GM21529 (cell line): ENCODE measurements at regions not wholly inside any gene's neighbourhood (a gene's known extent, or its start where the extent isn't known, plus 50 kb on each side); places are given as distances from the start of the nearest gene placed in this dataset.
"Not testable (repeated sequence)": the region's sequence is repeated elsewhere in the genome, so short reads cannot be mapped to it uniquely, and the experiment has no call there.

Source experiments
- ATAC-seq: cut with Tn5 transposase; IDR thresholded peaks from one replicate; pipeline ENCODE4 v1.9.1; 2021; ENCODE audit not compliant: unreplicated experiment

DNA sequence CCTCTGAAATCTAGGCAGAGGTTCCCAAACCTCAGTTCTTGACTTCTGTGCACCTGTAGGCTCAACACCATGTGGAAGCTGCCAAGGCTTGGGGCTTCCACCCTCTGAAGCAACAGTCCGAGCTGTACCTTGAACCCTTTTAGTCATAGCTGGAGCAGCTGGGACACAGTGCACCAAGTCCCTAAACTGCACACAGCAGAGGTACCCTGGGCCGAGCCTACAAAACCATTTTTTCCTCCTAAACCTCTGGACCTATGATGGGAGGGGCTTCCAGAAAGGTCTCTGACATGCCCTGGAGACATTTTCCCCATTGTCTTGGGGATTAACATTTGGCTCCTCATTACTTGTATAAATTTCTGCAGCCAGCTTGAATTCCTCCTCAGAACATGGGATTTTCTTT lies 168.8 kb downstream of the TLE3 start:
- ATAC-seq, result not testable (repeated sequence)

DNA sequence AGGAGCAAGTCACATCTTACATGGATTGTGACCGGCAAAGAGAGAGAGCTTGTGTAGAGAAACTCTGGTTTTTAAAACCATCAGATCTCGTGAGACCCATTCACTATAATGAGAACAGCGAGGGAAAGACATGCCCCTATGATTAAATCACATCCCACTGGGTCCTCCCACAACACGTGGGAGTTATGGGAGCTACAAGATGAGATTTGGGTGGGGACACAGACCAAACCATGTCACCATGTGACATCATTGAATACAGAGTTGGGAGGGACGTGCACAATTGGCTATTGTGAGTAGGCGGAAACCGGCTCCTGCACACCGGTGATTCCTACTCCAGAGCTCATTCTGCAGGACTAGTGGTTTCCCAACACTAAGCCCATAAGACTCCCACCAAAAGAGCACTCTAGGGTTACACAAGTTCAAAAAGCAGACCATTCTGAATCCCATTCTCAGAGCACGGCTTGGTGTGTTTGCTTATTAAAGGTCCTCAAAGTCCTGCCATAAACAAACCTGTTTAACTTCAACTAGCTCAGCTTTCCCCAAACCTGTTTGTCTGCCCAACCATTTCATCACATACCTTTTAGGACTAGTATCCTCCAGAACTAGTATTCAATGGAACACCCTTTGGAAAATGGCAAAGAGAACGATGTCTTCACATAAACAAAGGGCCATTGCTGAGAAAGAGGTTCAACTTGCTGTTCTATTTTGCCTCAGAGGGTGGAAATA lies 167.6 kb downstream of the TLE3 start:
- no peak for ATAC-seq

DNA sequence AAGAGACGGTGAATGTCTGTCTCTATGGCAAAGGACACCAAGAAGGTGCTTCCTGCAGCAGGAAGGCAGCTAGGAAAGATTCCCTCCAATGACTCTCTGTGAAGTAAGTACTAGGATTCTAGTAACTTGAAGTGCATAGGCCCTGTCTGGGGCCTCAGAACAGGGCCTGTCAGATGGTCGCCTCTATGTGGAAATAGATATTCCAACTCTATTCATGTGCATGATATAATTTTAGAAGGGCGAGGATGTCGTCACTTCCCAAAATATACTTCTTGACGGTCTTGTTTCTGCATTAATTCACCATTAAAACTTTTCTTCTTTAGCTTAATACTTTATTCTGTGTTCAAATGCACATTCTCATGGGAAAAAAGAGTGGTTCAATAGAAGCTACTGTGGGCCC lies 167.0 kb downstream of the TLE3 start:
- ATAC-seq, result no peak

DNA sequence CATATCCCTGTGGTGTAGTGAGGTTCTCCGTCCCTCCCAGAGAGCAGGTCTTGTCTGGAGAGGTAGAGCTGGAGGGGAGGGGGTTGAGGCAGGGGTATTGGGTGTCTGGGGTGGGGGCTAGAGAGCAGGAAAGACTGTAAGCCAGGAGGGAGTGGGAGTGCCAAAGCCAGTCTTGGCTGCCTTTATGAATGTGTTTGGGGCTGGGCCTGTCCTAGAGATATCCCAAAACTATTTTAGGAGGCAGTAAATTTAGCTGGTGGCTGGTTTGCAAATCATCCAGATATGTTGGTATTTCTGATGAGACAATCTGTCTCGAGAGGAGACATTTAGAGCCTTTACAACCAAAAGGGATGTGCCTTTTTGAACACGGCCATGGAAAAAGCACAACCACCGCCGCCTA lies 166.6 kb downstream of the TLE3 start:
- no peak for ATAC-seq

DNA sequence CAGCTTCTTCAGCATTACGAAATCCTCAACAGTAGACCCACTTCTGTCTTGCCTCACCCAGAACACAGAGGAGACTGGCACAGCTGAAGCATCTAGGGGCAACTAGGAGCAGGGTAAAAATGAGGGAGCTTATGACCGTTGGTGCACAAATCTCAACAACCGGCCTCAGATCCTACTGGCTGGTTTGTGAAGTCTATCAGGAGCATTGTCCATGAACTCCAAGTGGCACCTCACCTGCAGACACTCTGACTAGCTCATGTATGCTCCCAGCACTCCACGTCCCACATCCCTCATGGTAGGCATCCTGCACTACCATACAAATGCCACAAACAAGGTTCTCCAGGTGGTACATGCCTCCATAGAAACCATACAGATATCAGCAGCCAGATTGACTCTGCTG lies 163.1 kb downstream of the TLE3 start:
- ATAC-seq, result no peak

DNA sequence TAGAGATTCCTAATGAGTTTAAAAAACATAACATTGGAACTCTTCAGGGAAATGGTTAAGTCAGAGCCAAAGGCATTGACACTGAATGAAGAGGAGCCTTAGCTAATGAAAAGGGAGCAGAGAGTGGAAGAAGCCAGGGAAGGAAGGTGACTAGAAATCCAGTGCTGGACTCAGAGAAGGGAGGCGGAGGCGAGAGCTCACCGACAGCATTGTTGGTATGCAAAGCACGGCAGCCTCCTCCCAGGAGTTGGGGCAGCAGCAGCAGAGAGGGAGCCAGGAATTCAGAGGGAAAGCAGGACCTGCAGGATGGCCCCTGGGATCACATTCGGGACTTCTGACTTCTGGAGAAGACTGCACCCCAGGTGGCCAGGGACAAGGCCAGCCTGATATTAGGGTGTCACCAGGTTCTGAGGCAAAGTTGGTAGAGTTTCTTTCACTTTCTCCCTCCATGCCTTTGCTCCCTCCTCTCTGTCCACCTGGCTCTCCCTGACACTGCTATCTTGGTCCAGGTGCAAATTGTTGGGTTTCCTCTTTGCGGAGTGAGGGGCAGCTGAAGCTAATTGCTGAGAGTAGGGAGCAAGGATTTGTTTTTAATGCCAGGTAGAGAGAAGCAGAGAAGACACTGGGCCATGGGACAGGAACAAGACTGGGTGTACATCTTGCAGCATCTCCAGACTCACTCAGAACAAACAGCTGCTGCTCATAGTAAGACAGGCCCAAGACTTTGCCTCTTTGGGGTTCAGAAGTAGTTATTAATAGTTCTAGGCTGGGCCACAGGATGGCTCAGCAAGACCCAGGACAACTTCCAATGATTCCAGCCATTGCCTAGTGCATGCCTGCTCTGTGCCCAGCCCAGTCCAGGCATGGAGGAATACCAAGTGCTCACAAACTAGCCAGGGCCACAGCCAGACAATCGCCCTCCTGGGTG lies 157.9 kb downstream of the TLE3 start:
- ATAC-seq, result no peak

DNA sequence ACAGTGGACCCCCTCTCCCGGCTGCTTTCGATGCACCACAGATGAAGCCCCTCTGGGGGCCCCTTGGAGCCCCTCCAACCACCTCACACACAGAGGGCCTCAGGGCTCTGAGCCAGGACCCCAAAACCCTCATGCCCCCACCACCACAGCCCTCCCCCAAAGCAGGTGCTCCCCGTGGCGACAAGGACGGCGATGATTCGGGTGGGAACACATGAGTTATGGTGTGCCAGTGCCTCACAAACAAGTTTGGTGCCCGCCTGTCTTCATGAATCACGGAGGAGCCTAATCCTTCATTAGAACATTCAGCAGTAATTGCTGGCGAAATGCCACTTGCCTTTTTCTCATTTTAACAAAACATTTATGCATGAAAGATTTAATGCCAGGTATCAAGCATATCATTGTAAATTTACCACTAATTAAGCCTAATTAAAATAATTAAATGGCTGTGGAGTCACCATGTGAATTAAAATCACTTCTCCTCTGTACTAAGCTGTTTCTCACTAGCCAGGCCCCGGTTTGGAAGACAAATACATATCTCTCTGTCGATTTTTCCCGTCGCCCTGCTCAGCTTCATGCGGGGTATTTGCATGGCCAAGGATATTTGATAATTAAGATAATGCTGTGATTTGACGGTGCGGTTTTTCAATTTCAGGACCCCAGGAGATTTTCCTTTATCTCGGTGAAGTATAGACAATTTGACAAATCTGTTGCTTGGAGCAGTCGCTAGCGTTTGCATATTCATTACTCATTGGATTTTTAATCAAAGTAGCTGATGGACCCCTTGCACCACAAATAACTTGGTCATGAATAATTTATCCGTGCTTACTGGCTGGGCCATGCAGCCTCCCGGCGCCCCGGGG lies 157.0 kb downstream of the TLE3 start:
- ATAC-seq, result no peak

DNA sequence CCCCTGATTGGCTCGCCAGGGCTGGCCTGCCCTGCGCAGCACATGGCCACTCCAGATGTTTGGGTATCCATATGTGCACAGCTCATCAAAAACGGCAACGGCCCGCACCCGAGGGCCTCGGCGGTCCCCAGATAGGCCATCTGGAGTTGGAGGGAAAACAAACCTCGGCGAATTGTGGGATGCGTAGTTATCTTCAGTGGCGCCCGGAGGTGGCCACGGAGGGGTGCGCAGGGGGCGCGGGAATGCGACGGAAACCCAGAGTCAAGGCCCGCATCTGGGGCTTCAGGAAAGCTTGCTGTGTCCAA lies 156.5 kb downstream of the TLE3 start:
- ATAC-seq, result no peak

DNA sequence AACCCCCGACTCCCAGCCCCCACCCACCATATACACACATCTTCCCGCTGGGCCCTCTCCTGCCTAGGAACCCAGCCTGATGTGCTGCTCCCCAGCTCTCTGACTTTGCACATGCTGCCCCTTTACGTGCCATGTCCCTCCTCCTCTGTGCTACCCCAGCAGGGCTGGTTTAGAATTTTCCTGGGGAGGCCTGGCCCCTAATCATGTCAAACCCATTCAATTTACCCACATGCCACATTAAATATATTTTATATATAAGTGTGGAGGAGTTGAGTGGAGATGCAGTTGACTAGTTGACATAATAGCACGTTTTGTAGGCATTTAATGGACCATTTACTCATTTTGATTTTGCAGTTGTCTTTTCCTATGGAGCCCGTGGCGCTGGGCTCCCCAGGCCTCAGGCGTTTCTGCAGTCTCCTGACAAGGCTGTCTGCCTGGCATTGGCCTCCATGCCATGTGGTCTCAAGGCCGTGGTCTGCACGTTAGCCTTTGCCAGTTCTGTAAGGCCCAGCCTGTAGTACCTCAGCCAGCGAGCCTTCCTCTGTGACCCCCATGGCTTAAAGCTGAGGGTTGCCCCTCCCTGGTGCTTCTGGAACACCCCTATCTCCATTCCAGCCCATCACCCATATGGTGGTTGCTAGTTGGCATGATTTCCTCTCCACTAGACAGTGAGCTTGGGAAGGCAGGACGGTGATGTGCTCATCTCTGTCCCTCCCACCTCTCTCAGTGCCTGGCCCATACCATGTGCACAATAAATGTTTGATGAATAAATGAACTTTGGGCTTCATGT lies 155.8 kb downstream of the TLE3 start:
- ATAC-seq, result no peak

DNA sequence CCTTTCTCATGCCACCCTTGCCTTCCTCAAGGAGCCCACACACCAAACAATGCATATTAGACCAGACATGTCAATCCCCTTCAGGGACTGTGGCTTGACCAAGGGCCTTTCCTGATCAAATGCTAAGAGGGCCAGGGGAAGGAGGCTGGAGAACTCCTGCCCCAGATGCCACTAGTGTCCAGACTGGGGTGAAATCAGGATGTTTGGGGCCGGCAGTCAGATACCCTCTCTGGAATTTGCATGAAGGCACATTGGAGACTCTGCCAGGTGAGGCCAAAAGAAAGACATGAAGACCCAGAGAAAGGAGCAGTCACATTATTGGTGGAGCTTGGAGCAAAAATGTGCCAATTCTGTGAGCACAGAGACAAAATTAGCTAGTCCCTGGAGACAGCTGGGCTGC lies 154.1 kb downstream of the TLE3 start:
- ATAC-seq, result no peak

DNA sequence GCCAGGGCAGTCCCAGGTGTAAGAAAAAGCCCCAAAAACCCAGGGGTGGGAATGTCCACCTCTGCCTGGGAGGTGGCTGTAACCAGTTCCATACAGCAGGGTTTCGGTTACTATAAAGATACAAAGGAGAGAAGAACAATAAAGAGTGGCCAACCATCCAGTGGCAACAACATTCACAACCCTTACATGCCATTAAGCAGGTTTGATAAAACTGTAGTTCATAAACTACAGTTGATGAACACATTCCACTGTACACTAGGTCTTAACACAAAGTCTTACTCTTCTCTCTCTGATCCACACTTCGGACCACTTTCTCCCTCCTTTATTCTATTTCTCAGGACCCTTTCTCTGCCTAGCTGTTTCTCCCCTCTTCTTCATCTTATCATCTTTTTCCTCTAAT lies 152.0 kb downstream of the TLE3 start:
- no peak for ATAC-seq

DNA sequence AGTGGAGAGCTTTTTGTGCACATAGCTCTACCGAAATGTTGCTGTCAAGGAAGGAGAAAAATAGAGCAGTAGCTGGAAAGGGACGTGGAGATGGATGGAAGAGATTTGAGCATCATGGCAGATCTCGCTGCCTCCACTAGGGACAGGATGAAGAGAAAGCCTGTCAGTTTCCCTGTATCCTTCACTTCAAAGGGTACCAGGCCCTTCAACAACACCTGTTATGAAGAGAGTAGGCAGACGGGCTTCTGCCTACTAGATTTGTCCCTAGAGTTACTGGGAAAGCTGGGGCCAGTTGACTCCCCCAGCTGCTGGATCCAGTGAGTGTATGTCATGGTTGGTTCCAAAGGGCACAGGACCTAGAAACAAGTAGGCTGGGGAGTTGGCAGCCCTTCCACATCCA lies 150.8 kb downstream of the TLE3 start:
- ATAC-seq, result no peak

DNA sequence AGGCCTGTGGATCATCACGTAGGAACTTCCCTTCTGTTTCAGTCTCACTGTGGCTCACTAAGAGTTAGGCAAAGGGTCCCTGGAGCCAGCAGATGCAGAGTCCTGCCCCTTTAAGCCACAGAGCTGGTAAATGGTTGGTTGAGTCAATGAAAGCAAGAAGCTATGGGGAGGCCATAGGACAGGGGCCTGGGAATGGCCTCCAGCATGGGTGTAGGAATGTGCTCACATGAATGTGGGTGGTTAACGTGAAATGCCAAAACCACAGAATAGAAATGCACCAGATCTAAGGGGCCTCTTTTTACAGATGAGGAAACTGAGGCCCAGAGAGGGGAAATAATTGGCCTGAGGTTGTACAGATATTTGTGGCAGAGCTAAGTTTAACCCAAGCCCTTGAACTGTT lies 150.3 kb downstream of the TLE3 start:
- no peak for ATAC-seq

DNA sequence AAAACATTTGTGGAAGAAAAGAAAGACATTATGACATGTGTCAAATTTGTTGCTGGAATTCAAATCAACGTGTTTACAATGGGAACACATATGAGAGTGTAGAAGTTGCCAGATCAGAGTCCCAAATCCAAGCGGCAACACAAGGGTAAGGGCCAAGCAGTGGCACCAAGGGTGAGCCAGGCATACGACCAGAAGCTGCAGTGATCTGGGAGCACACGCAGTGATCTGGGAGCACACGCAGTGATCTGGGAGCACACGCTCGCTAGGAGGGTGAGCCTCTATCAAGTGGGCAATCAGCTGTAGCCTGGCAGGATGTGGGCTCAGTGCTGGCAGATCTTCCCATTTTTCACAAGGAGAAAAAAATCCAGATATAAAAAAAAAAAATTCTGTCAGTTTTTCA lies 148.2 kb downstream of the TLE3 start:
- no peak for ATAC-seq

DNA sequence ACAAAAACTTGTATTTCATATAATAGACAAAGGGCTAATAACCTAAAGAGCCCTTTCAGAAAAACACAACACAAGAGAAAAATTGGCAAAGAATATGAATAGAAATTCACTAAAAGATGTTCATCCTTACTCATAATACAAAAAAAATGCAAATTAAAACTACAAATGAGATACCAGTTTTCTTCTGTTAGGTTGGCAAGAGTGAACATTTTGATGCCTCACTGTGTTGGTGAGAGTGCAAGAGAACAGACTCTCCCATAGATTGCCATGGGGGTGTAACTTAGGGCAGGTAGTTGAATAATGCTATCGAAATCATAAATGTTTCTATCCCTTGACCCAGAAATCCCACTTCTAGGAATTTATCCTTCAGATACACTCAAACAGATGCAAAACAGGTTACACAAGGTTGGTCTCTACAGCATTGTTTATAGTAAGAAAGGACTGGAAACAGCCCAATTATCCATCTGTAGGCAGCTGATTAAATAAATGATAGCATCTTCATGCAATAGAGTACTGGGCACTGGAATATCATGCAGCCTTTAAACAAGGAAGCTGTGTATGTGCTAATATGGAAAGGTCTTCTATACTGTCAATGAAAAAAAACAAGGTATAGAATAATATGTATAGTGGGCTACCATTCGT lies 146.3 kb downstream of the TLE3 start:
- no peak for ATAC-seq

DNA sequence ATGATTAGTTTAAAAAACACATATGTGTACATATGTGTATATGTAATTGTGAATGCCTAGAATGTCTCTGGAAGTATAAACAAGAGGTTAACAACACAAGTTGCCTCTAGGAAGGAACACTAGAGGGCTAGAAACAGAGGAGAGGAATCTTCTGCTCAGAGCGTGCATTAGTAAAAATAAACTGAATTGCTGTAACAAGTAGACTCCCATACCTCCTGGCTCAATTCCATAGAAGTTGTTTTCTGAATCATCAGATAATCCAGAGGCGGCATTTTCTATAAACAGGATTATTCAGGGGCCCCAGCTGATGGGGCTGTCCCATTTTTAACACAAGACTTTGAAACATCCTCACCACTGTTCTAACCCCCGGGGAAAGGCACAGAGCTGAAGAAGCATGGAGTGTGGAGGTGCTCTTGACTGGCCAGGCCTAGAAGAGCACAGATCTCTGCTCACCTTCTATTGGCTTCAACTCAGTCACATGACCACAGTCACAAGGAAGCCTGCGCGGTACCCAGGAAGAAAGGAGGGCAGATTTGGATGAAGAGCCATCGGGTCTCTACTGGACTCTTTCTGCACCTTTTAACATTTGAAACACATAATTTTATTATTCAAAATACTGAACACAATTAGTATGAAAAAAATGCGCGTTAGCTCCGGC lies 145.7 kb downstream of the TLE3 start:
- ATAC-seq, result no peak

DNA sequence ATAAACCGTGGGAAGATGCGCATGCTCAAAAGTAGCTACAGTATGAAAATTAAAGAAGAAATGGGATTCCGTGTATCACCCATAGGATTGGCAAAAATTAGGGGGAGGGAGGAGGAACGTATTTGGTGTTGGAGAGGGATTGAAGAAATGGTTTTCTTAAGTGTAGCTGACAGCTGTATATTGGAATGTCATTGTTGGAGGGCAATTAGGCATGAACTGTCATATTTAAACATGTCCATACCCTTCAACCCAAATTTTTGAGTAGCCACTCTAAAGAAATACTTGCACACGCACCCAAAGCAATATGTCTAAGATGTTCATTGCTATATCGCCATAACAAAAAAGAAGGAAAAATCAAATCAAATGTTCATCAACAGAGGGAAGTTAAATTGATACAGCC lies 144.7 kb downstream of the TLE3 start:
- no peak for ATAC-seq

DNA sequence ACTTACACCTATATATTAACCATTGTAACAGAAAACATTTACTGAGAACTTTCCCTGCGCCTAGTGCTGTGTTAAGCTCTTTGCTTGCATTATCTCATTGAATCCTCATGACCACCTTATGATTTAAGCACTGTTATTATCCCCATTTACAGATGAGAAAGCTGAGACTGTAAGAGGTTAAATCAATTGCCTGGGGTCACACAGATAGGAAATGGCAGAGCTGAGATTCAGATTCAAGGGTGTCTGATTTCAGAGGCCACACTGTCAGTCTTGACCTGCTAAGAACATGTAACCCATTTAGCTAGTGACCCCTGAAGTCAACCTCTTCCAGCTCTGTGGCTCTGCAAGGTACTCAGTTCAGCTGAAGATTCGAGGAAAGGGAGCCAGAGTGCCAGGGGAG lies 143.9 kb downstream of the TLE3 start:
- ATAC-seq, result no peak

DNA sequence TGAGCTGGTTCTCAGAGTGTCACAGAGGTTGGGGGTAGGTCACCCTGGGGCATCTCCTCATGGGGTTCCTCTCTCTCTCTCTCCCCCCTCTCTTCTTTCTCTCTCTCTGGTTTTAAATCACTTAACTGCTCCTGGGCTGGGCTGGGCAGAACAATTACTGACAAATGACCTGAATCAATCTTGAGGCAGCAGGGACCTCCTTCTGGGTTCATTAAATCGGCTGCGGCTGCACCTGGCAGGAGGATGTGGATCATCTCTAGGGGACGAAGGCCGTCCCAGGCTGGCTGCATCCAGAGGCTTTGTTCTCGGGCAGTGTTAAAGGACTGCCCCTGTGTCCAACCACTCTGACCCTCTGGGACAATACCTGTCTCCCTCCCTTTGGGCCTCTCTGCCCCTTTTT lies 143.1 kb downstream of the TLE3 start:
- ATAC-seq, result no peak
